Activated T-cell treated with anti-CD3 and anti-CD28 coated beads for 1 hour (primary cell): ENCODE measurements at regions not wholly inside any gene's neighbourhood (a gene's known extent, or its start where the extent isn't known, plus 50 kb on each side); places are given as distances from the start of the nearest gene placed in this dataset.
"Not testable (repeated sequence)": the region's sequence is repeated elsewhere in the genome, so short reads cannot be mapped to it uniquely, and the experiment has no call there.

Experiments used
- DNase-seq: peaks from one replicate; pipeline ENCODE4 v3.0.0-alpha.2; 2020; ENCODE audit warnings: low read depth

DNA sequence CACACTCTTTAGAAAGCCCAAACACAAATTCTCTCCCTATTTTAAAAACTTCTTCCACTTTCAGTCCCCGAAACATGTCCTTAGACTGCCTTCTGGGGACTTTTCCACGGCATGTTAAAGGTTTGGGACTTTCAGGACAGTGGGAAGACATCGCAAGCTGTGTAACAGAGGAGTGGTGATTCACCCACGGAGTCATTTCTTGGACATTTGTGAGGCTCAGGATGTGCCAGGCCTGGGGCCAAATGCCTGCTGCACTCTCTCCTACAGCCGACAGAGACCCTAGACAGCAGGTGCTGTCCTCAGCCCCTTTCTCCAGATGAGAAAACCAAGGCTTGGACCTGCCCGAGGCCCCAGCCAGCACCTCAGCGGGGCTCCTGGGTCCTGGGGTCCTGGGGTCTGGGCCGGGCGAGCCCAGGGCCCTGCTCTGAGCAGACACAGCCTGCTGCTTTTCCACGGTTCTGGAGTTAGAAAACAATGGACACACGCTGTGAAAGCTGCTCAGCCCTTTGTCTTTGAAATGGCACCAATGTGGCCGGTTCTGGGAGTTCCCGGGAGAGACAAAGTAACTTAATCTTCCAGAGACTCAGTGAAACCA, 370.2 kb upstream of the SFSWAP start:
- DNase-seq = no peak

DNA sequence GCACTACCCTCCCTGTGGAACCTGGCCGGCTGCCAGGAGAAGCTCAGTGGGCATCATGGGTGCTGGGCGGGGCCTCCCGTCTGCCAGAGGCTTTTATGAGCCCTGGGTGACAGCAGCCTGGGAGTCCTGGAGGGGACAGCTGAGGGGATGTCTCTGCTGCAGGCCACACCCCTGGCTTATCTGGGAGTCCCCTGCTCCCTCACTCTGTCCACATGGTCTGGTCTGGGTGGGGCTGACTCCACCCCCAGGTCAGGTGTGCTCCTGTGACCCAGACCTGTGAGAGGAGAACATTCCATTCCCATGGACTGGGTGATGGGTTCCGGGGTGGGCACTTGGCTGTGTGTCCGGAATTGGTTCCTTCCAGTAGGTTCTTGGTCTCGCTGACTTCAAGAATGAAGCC, 369.3 kb upstream of the SFSWAP start:
- not testable (repeated sequence) for DNase-seq

DNA sequence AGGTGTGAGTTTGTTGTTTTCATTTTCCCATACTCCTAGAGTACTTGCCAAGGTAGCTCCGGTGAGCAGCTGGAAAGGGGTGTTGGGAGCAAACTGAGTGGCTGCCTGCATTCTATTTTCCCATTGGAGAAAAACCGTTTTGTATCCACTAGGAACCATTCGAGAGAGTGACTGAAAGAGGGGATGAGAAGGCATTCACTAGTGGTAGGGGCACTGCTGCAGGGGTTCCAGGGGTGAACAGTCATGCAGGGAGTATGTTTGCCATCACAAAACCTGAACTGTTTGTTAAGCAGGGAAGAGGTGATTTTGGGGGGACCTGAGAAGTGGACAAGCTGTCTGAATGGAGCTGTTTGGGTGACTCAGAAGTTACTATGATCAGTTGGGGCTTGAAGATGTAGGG, 367.5 kb upstream of the SFSWAP start:
- not testable (repeated sequence) for DNase-seq

DNA sequence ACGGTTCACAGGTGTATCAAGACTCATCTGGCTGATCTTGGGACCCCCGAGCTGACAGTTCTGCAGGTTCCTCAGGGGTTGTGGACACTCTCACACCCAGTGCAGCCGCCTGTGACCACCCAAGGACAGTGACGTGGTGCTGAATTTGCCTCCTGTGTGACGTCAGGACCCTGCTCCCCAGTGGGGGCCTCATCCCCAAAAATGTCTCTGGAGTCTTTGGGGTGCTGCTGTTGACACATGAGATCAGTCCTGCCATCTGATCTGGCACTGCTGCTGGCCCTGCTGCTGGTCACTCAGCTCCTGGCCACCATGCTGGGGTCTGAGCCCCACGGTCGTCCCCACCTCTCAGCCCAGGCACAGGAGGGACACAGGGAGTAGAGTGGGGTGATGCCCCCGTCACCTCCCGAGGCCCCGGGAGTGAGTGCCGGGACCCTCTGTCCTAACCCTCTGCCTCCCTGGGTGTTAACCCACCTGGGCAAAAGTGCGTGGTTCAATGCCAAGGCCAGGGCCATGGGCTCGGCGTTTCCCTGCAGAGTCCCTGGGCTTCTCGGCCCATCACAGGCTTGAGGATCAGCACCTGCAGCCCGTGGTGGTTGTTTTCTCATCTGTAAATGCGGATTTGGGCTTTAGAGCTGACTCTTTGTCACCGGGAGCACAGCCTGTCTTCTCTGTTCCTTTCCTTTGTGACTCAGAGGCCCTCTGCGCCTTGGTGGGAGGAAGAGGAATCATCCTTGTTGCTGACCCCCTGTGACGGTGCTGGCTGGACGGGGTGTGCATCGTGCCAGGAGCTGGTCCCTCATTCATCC, 366.0 kb upstream of the SFSWAP start:
- DNase-seq = not testable (repeated sequence)

DNA sequence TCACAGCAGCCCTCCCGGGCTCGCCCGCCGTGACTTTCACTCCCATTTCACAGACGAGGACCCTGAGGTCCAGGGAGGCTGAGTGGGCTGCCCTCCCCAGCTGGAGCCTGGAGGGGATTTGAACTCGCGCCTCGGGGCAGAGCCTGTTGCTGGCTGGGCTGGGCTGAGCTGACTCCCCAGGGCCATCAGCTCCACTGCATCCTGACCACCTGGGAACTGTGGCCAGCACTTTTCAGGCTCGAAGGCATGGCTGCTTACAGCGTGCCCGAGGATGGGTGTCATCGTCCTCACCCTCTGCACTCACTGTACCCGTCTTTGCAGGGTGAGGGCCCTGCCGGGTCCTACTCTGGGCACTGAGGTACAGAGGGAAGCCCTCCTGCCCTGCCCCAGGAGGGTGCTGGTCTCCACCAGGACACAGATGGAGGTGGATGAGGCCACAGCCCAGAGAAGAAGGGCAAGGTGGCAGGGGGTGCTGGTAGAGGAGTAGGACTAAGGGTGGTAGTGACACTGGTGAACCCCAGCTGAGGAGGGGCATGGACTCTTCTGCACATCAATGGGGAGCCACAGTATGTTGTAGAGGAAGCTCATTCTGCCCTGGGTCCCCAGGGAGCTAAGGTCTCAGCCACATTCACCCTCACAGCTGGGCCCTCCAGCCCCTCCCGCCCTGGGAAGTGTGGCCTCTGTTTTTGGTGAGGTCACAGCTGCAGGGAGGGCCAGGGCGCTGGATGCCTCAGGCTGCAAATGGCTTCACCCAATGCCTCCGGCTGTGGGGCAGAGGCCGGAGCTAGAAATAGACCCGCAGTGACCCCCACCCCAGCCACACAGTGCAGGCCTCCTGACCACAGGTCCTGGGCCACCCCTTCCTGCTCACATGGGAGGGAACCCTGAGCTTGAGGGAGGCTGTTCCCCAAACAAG, 365.1 kb upstream of the SFSWAP start:
- no peak for DNase-seq

DNA sequence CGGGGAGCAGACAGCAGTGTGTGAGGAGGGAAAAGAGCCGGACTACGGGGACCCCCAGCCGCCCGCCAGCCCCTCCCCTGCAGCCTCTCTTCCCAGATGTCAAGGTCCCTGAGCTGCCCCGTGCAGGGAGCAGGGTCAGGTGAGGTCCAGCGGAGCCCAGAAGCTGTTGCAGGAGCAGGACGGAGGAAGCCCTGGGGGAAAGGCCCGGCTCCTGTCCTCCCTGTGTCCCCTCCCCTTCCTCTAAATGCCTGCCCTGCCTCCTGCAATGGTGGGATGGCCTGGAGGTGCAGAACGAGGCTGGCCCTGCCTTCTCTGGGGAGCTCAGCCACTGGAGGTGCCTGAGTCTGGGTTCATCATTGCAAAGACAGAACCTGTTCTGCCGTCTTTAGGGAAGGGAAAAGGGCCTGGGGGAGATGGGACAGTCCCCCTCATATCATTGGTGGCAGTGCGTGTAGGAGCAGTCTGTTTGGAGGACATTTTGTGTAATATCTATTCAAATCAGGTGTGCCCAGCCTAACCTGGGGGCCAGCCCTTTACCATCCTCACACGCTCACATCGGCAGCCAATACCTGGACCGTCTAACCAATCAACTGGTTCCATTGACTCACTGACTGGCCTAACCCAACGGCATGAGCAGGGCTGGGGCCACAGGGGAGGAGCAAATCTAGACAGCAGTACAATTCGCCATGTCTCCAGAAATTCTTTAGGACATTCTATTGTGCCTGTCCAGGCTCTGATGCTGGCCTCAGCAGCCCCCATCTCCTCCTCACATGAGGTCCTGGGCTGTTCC, 364.1 kb upstream of the SFSWAP start:
- no peak for DNase-seq

DNA sequence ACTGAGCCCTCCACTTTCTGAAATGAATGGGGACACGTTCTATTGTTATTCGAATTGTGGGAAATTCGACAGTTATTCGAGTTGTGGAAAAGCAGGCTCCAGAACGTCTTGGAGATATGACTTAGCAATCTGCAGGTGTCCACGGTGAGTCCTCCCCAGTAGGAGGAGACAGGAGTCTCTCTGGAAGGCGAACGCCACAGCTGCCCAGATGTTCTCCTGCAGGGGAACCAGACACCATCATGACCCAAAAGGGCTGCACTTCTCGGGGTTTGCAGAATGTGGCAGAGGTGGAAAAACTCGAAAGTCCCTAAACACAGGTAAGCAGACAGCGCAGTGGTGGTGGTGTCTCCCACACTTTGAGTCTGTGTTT, 363.6 kb upstream of the SFSWAP start:
- no peak for DNase-seq

DNA sequence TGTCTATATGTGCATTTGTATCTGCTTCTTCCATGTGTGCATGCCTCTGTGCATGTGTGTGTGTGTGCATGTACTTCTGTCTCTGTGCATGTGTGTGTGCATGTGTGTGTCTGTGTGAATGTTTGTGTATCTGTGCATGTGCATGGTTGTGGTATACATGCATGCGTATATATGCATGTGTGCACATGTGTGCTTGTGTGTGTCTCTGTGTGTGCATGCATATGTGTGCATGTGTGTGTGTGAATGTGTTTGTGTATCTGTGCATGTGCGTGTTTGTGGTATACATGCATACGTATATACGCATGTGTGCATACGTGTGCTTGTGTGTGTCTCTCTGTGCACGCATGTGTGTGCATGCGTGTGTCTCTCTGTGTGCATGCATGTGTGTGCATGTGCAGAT, 363.2 kb upstream of the SFSWAP start:
- no peak for DNase-seq

DNA sequence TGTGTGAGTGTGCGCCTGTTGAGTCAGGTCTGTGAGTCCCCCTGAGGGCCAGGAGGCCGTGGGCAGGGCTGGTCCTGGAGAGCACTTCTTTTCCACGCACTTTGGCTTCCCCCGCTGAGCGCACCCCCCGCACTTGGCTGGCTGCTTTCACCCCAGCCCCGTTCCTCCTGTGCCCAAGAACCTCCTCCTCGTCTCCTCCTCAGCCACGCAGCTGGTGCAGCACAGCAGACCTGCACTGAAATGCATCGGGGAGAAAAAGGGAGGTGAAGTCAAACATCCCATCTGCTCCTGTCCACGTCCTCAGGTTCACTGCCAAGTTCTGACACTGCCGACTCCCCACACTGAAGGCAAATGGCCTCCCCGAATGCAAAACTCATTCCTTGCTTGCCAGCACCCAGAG, 362.7 kb upstream of the SFSWAP start:
- DNase-seq = no peak

DNA sequence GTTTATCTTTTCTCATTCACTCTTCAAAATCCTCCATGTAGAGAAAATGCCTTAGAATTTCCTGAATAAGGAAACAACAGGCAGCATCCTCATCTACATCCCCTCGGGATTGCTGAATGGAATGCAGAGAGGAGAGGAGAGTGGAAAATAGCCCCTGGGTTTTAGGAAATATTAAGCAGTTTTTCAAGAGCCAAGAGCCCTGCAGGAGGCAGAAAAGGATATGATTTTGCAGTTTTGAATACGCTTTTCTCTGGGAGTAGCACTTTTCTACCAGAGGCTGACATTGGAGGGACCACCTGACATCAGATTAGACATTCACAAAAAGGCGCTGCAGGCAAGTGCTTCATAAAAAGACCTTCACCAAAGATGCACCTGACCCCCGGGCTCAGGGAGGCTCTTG, 362.2 kb upstream of the SFSWAP start:
- DNase-seq = no peak

DNA sequence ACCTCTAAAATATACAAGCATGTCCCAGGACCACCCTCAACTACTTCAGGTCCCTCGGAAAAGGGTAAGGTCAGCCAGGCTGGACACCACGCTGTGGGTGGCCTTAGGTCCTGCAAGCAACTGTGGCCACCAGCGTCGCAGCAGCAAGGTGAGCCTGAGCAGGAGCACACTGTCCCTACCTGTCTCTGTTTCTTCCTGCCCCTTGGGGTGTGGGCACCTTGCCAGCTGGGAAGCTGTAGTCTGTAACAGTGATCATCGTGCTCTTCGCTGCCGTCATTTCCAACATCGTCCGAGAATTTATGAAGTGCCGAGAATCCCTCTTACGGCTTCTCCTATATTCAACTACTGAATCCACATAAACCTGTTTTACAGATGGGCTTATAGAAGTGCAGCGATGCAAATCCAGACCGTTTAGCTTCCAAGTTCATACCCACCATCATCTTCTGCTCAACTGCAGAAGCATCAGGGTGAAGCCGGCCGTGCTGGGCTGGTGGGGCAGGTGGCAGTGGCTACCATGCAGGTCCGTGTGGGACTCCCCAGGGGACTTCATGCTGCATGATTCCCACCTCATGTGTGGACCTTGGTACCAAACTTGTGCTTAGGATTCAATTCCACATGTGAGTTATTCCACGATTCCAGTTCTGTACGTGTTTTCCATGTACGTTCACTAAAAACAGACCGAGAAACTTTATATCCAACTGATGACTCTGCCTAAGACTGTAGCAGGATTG, 361.3 kb upstream of the SFSWAP start:
- no peak for DNase-seq

DNA sequence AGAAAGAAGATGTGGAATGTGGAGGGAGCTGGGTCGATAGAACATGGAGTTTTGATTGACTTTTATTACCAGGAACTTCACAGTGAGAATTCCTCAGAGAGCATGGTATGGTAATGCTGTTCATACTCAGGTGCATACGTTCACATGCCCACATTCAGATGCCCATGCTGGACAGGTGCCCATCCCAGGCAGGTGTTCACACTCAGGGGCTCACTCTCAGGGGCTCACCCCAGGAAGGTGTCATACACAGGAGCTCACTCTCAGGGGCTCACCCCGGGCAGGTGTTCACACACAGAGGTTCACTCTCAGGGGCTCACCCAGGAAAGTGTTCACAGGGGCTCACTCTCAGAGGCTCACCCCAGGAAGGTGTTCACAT, 360.0 kb upstream of the SFSWAP start:
- DNase-seq = no peak

DNA sequence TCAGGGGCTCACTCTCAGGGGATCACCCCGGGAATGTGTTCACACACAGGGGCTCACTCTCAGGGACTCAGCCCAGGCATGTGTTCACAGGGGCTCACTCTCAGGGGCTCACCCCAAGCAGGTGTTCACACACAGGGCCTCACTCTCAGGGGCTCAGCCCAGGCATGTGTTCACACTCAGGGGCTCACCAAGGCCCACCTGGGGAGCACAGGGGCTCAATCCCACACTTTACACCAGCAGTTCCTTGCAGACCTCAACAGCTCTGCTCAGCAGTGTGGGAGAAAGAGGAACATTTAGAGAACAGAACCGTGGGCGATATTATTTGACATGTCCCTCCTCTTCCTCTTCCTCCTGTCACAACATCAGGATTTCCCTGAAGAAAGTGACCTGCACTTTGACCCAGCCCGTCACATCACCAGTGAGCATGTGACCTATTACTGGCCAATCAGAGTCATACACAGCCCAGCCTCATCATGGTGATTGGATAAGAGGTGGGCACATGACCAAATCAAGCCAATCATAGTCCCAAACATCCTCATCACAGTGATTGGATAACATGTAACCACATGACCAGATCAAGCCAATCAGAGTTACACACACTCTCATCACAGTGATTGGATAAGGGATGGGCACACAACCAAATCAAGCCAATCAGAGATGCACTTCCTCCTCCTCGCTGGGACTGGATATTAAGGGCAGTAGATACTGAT, 359.4 kb upstream of the SFSWAP start:
- no peak for DNase-seq

DNA sequence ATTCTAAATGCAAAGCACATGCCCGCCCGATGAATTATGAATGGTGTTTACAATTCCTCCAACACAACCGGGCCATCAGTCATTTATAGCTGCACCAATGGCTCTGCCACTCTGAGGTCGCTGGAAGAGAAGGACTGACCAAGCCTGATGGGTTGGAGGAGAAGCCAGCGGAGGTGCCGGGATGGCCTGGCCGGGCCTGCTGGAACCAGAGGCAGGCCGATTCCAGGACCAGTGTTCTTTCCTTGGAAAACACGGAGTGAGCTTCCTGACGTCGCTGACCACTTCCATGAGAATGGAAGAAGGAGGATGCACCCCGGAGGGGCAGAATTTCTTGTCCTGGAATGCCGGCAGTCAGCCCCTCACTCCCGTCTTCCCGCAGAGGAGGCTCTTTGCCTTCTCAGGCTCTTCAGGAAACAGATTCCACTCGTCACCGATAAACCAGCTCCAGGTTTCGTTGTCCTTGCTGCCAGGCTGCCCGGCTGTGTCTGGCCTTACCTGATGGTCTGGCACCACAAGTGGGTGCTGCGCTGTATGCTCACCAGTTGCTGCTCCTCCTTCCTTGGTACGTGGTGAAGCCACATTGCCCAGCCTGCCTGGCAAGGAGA, 358.5 kb upstream of the SFSWAP start:
- DNase-seq = no peak

DNA sequence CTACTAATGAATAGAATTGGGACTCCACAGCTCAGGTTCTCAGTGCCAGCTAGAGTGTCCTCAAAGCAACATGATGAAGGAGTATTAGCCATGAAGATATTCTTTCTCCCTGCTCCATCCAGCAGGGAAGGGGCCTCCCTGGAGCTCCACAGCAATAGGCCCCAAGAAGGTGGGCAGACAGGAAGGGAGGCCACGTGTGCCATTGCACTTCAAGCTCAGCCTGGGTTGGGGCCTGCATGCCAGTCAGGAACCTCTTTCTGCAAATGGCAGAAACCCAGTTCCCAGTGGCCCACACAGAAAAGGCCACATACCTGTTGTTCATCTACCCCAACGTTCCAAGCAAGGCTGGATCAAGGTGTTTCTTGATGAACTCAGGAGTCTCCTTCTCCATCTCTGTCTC, 357.5 kb upstream of the SFSWAP start:
- DNase-seq = no peak

DNA sequence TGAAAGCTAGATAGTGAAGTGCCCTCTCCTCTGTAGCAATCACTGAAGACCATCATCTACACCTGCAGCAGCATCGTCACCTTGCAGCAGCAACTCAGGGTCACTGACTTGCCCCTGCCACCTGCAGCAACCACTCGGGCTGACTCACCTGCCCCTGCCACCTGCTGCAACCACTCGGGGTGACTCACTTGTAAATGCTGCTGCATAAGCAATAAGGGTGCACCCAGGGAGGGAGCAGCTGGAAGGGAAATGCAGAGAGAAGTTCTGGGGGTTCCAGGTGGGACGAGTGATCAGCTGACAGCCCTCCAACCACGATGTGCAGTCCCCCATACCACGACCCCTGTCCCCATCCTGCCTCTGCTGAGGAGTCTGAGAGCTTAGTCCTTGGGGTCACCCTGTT, 357.1 kb upstream of the SFSWAP start:
- DNase-seq = no peak

DNA sequence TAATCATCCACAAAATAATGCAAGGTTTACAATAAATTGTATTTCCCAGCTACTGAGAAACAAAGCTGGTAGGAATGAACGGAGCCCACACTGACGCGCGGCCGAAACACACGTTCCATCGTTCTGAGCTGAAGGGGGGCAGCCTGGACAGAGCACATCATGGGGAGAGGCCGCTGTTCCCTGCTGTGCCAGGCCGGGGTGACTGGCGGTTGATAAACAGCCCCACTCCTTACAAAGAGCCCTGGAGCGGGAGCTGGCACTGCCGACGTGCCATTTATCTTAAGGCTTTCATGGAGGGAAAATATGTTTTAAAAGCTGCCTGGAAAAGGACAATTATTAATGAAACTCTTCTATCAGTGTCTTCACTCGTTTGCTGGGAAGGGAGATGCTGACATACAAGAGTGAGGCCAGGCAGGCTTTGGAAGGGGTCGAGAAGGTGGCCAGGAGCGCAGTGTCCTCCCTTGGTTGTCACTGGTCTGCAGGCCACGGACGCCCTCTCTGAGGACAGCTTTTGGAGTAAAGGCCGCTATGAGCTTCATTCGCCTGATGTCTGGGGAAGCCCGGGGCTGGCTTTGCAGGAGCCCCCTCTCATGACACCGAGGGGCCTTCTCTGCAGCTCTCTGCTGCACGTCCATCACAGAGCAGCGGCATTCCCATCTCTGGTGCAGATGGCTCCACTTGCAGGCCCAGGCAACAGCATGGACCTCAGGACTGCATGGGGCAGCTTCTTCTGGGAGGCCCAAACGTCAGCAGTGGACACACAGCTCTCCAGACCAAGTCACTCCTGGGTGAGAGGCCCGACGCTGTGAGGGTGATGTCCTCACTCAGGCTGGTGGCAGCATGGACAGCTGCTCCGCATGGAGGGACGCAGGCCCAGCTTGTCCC, 355.3 kb upstream of the SFSWAP start:
- no peak for DNase-seq

DNA sequence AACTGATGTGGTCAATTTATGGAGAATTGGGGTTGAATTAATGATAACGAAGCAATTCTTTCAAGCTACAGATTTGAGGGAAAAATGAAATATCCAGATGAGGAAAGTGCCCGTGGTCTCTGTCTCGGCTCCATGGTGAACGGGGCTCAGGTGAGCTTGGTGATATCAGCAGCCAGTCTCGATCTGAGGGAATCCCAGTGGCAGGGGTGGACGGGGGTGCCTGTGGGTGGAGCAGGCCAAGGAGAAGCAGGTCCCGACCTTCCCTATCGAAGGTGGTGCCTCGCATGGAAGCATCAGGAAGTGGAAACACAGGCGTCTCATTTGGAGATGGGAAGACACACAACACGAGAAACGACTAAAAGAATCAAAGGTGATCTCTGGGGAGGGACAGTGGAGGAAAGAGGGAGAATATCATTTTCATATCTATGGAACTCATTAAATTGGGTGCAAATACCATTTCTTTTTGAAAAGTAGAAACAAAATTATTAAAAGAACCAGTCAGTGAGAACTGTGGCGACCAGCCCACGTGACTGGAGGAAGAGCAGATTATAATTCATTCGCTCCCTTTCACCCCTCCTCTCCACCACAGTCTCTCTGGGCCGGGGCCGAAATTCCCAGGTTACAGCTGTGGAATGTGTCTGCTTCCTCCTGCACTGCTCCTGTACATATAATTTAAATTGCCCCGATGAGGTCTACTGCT, 354.3 kb upstream of the SFSWAP start:
- no peak for DNase-seq
